ENCODE measurements at regions not wholly inside any gene's neighbourhood (a gene's known extent, or its start where the extent isn't known, plus 50 kb on each side); places are given as distances from the start of the nearest gene placed in this dataset.

DNA sequence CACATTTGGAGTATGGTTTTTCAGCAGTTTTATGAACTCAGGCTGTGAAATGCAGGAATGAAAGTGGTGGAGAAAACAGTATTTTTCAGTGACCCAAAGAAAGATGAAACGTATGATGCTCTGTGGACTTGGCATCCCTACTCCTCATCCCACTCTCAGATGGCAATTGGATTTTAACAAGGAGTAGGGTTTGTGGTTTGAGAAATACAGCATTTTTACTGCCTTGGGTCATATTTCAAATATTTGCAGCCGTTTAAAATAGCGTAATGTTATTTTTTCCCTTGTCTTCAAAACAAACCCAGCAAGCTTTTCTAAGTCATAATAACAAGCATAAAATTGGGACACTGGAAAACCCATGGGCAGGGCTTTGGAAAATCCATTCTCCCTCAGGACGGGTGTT, 117.2 kb upstream of the LRIG1 start:
- H3K36me3 ChIP-seq (ENCODE audit: control insufficient read depth in 2 of 2, insufficient read depth in 1 of 2, low read length in 2 of 2): no peaks in the 10 kb centered on the region
- H3K4me1 ChIP-seq (ENCODE audit: control insufficient read depth, insufficient read depth, low read length): no peaks in the 10 kb centered on the region
- H3K9me3 ChIP-seq (ENCODE audit: control insufficient read depth, insufficient read depth, low read depth, low read length): no peaks in the 10 kb centered on the region
- H3K4me3 ChIP-seq (ENCODE audit: low read depth, low read length): no peak overlapping the region
- ChIA-PET POLR2A (no interaction called here), CTCF (interaction anchor here (0.7 kb wide), 1 partner anchor 211 kb away, joined by 3 read pairs; no protein-coding TSS in a partner anchor)
- no peak for TF ChIP-seq ZNF311 (tag by site-specific recombination; IDR thresholded peaks at IDR 0.05; ENCODE audit: borderline replicate concordance)
- TF ChIP-seq ZNF433 (tag by site-specific recombination; IDR thresholded peaks at IDR 0.05; ENCODE audit: low read depth): no peak
- TF ChIP-seq ZNF521 (tag by site-specific recombination; IDR thresholded peaks at IDR 0.05): no peak
- no peak for TF ChIP-seq ZBTB48 (tag by site-specific recombination; IDR thresholded peaks at IDR 0.05)
- no peak for TF ChIP-seq ZNF530 (tag by site-specific recombination; IDR thresholded peaks at IDR 0.05; ENCODE audit: low read depth)
- TF ChIP-seq, protein P1, sequence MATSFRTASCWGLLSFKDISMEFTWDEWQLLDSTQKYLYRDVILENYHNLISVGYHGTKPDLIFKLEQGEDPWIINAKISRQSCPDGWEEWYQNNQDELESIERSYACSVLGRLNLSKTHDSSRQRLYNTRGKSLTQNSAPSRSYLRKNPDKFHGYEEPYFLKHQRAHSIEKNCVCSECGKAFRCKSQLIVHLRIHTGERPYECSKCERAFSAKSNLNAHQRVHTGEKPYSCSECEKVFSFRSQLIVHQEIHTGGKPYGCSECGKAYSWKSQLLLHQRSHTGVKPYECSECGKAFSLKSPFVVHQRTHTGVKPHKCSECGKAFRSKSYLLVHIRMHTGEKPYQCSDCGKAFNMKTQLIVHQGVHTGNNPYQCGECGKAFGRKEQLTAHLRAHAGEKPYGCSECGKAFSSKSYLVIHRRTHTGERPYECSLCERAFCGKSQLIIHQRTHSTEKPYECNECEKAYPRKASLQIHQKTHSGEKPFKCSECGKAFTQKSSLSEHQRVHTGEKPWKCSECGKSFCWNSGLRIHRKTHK (tag by site-specific recombination; IDR thresholded peaks at IDR 0.05): no peak
- TF ChIP-seq, protein P2, sequence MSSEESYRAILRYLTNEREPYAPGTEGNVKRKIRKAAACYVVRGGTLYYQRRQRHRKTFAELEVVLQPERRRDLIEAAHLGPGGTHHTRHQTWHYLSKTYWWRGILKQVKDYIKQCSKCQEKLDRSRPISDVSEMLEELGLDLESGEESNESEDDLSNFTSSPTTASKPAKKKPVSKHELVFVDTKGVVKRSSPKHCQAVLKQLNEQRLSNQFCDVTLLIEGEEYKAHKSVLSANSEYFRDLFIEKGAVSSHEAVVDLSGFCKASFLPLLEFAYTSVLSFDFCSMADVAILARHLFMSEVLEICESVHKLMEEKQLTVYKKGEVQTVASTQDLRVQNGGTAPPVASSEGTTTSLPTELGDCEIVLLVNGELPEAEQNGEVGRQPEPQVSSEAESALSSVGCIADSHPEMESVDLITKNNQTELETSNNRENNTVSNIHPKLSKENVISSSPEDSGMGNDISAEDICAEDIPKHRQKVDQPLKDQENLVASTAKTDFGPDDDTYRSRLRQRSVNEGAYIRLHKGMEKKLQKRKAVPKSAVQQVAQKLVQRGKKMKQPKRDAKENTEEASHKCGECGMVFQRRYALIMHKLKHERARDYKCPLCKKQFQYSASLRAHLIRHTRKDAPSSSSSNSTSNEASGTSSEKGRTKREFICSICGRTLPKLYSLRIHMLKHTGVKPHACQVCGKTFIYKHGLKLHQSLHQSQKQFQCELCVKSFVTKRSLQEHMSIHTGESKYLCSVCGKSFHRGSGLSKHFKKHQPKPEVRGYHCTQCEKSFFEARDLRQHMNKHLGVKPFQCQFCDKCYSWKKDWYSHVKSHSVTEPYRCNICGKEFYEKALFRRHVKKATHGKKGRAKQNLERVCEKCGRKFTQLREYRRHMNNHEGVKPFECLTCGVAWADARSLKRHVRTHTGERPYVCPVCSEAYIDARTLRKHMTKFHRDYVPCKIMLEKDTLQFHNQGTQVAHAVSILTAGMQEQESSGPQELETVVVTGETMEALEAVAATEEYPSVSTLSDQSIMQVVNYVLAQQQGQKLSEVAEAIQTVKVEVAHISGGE (tag by site-specific recombination; conservative IDR thresholded peaks at IDR 0.05; ENCODE audit: low read depth): no peak
- TF ChIP-seq MEIS1 (CRISPR knock-in tag; IDR thresholded peaks at IDR 0.05; ENCODE audit: borderline replicate concordance): no peak
- no peak for TF ChIP-seq ZNF239 (tag by site-specific recombination; IDR thresholded peaks at IDR 0.05)
- H3K27ac ChIP-seq (ENCODE audit: extremely low read depth, low read depth, low read length): no peak overlapping the region

DNA sequence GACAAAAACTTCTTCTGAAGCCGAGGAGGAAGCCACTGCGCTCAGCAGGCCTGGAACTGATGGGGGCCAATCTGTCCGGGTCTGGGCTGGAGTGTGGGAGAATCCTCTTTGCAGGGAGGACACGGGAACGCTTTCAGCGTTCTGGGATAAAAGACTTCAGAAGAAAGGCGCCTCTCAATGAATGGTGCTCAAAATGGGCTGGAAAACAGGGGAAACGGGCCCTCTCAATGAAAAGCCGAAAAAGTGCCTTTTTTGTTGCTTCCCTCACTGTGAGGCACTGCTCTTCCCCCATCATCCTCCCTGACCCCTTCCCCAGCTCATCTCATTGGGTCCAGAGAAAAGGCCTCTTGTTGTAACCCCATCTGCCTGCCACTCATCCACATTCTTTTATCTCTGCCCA, 119.5 kb upstream of the LRIG1 start:
- CTCF ChIA-PET: no interaction called here
- POLR2A ChIA-PET: no interaction called here
- no peaks in the 10 kb centered on the region for H3K36me3 ChIP-seq (ENCODE audit: control insufficient read depth in 2 of 2, insufficient read depth in 1 of 2, low read length in 2 of 2)
- H3K27ac ChIP-seq (ENCODE audit: extremely low read depth, low read depth, low read length): no peak overlapping the region
- H3K9me3 ChIP-seq (ENCODE audit: control insufficient read depth, insufficient read depth, low read depth, low read length): no peaks in the 10 kb centered on the region
- no peak for TF ChIP-seq ZNF324 (tag by site-specific recombination; IDR thresholded peaks at IDR 0.05)
- TF ChIP-seq, protein P3, sequence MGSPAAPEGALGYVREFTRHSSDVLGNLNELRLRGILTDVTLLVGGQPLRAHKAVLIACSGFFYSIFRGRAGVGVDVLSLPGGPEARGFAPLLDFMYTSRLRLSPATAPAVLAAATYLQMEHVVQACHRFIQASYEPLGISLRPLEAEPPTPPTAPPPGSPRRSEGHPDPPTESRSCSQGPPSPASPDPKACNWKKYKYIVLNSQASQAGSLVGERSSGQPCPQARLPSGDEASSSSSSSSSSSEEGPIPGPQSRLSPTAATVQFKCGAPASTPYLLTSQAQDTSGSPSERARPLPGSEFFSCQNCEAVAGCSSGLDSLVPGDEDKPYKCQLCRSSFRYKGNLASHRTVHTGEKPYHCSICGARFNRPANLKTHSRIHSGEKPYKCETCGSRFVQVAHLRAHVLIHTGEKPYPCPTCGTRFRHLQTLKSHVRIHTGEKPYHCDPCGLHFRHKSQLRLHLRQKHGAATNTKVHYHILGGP (tag by site-specific recombination; IDR thresholded peaks at IDR 0.05): no peak
- TF ChIP-seq ZNF76 (tag by site-specific recombination; IDR thresholded peaks at IDR 0.05; ENCODE audit: borderline replicate concordance, low read depth): no peak
- no peak for TF ChIP-seq ZNF354C (tag by site-specific recombination; IDR thresholded peaks at IDR 0.05; ENCODE audit: borderline replicate concordance, low read depth)
- TF ChIP-seq, protein P1 (tag by site-specific recombination; IDR thresholded peaks at IDR 0.05): no peak
- TF ChIP-seq, protein P4, sequence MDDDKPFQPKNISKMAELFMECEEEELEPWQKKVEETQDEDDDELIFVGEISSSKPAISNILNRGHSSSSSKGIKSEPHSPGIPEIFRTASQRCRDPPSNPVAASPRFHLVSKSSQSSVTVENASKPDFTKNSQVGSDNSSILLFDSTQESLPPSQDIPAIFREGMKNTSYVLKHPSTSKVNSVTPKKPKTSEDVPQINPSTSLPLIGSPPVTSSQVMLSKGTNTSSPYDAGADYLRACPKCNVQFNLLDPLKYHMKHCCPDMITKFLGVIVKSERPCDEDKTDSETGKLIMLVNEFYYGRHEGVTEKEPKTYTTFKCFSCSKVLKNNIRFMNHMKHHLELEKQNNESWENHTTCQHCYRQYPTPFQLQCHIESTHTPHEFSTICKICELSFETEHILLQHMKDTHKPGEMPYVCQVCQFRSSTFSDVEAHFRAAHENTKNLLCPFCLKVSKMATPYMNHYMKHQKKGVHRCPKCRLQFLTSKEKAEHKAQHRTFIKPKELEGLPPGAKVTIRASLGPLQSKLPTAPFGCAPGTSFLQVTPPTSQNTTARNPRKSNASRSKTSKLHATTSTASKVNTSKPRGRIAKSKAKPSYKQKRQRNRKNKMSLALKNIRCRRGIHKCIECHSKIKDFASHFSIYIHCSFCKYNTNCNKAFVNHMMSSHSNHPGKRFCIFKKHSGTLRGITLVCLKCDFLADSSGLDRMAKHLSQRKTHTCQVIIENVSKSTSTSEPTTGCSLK (tag by site-specific recombination; IDR thresholded peaks at IDR 0.05): no peak
- no peak for TF ChIP-seq ZNF214 (tag by site-specific recombination; IDR thresholded peaks at IDR 0.05; ENCODE audit: borderline replicate concordance)
- TF ChIP-seq ZNF664 (tag by site-specific recombination; IDR thresholded peaks at IDR 0.05): no peak
- TF ChIP-seq, protein P5, sequence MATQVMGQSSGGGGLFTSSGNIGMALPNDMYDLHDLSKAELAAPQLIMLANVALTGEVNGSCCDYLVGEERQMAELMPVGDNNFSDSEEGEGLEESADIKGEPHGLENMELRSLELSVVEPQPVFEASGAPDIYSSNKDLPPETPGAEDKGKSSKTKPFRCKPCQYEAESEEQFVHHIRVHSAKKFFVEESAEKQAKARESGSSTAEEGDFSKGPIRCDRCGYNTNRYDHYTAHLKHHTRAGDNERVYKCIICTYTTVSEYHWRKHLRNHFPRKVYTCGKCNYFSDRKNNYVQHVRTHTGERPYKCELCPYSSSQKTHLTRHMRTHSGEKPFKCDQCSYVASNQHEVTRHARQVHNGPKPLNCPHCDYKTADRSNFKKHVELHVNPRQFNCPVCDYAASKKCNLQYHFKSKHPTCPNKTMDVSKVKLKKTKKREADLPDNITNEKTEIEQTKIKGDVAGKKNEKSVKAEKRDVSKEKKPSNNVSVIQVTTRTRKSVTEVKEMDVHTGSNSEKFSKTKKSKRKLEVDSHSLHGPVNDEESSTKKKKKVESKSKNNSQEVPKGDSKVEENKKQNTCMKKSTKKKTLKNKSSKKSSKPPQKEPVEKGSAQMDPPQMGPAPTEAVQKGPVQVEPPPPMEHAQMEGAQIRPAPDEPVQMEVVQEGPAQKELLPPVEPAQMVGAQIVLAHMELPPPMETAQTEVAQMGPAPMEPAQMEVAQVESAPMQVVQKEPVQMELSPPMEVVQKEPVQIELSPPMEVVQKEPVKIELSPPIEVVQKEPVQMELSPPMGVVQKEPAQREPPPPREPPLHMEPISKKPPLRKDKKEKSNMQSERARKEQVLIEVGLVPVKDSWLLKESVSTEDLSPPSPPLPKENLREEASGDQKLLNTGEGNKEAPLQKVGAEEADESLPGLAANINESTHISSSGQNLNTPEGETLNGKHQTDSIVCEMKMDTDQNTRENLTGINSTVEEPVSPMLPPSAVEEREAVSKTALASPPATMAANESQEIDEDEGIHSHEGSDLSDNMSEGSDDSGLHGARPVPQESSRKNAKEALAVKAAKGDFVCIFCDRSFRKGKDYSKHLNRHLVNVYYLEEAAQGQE (tag by site-specific recombination; IDR thresholded peaks at IDR 0.05): no peak
- TF ChIP-seq ZBTB1 (tag by site-specific recombination; IDR thresholded peaks at IDR 0.05): no peak
- H3K4me3 ChIP-seq (ENCODE audit: low read depth, low read length): no peak overlapping the region
- no peaks in the 10 kb centered on the region for H3K4me1 ChIP-seq (ENCODE audit: control insufficient read depth, insufficient read depth, low read length)

Measured in HEK293 (cell line).